ENCODE measurements at regions not wholly inside any gene's neighbourhood (a gene's known extent, or its start where the extent isn't known, plus 50 kb on each side); places are given as distances from the start of the nearest gene placed in this dataset.

DNA sequence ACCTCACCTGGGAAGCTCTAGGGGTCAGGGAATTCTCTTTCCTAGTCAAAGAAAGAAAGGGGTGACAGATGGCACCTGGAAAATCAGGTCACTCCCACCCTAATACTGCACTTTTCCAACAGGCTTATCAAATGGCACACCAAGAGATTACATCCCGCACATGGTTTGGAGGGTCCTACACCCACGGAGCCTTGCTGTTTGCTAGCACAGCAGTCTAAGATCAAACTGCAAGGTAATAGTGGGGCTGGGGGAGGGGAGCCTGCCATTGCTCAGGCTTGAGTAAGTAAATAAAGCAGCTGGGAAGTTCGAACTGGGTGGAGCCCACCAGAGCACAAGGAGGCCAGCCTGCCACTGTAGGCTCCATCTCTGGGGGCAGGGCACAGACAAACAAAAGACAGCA is 2830.6 kb upstream of the OR11H1 start:
- Histone ChIP-seq H3K36me3 (ENCODE audit: control insufficient read depth in 2 of 3, insufficient read depth in 3 of 3, low read length in 3 of 3) (no peaks in the 10 kb centered on the region), H3K4me3 (ENCODE audit: low read length) (no peak overlapping the region), H3K27me3 (ENCODE audit: control insufficient read depth in 2 of 2, insufficient read depth in 2 of 2, low read length in 2 of 2) (no peaks in the 10 kb centered on the region), H3K4me1 (ENCODE audit: control insufficient read depth in 2 of 2, insufficient read depth in 2 of 2, low read length in 2 of 2) (no peaks in the 10 kb centered on the region), H3K9me3 (ENCODE audit: control insufficient read depth in 2 of 3, low read length in 3 of 3) (no peaks in the 10 kb centered on the region), H3K27ac (ENCODE audit: low read depth, low read length) (no peak overlapping the region)
- Mint-ChIP-seq H3K9me3 (peaks cover 26 to 62% (median 41%) of the 10 kb centered on the region in 11 donors), H3K4me1 (no peaks in the 10 kb centered on the region), H3K4me3 (no peak overlapping the region), H3K27me3 (no peaks in the 10 kb centered on the region), H3K36me3 (peaks cover 0 to 11% (median 0%) of the 10 kb centered on the region in 5 donors), H3K27ac (no peak overlapping the region)
- CTCF ChIA-PET: no interaction called here
- DNase-seq: no peak
- ATAC-seq: no peak
- POLR2A ChIA-PET: no interaction called here
- intact Hi-C loops (cut with micrococcal nuclease): no loop called here

Data from naive thymus-derived CD4-positive, alpha-beta T cell (primary cell).